SK-N-SH (cell line): ENCODE measurements at regions not wholly inside any gene's neighbourhood (a gene's known extent, or its start where the extent isn't known, plus 50 kb on each side); places are given as distances from the start of the nearest gene placed in this dataset.

ENCODE experiments used
- CTCF ChIA-PET: fragments of 300-600, 350-600 bp; formaldehyde crosslinking; extraction: SDS; loops from one replicate; lab custom pipeline; 2021; lab: Yijun Ruan, JAX
- POLR2A ChIA-PET: fragments of 350-600 bp; sonication (Branson Sonifier 250); formaldehyde crosslinking; extraction: SDS; loops from one replicate; lab custom pipeline; 2020; ENCODE audit warnings: antibody characterized with exemption, inconsistent platforms; lab: Yijun Ruan, JAX
- DNase-seq: peaks from one replicate; pipeline ENCODE4 v3.0.0; 2012
- H2AFZ ChIP-seq: fragments of 200-600 bp; sonication (generic); 2 replicates; pipeline ENCODE4 v1.8.1; 2016; ENCODE audit warnings: antibody characterized with exemption, mild to moderate bottlenecking, low read depth
- H3F3A ChIP-seq: fragments of 200-600 bp; sonication (generic); replicated peaks from 2 replicates; pipeline ENCODE3; 2016; ENCODE audit warnings: antibody characterized with exemption, mild to moderate bottlenecking; ENCODE audit not compliant: insufficient read depth
- H3K27ac ChIP-seq, 2 experiments: fragments of 200-500 bp in 1 of 2; fragments of 200-600 bp in 1 of 2; sonication (Bioruptor generic) in 1 of 2; sonication (generic), shearing (Covaris generic) in 1 of 2; 2 replicates each; pipeline versions ENCODE4 v1.5.1 to v1.6.1; 2014 to 2016; ENCODE audit warnings: low read depth in 2 of 2, inconsistent platforms in 1 of 2, low read length in 1 of 2, mild to moderate bottlenecking in 1 of 2, mixed read lengths in 1 of 2
- H3K27me3 ChIP-seq: fragments of 200-600 bp; sonication (generic), shearing (Covaris generic); 2 replicates; pipeline ENCODE4 v1.6.1; 2016; ENCODE audit warnings: mixed run types; ENCODE audit not compliant: insufficient read depth
- H3K36me3 ChIP-seq, 2 experiments: fragments of 200-500 bp in 1 of 2; fragments of 200-600 bp in 1 of 2; sonication (Bioruptor generic) in 1 of 2; sonication (generic) in 1 of 2; replicated peaks in 1 of 2; 2 replicates each; pipeline versions ENCODE3 to v1.5.1; 2014 to 2016; ENCODE audit warnings: low read length in 1 of 2, mild to moderate bottlenecking in 1 of 2; ENCODE audit not compliant: insufficient read depth in 2 of 2, control insufficient read depth in 1 of 2
- H3K4me1 ChIP-seq, 2 experiments: fragments of 200-500 bp in 1 of 2; fragments of 200-600 bp in 1 of 2; sonication (Bioruptor generic) in 1 of 2; sonication (generic), shearing (Covaris generic) in 1 of 2; 2 replicates each; pipeline versions ENCODE4 v1.5.1 to v1.6.1; 2014 to 2016; ENCODE audit warnings: low read depth in 1 of 2, low read length in 1 of 2, mixed run types in 1 of 2; ENCODE audit not compliant: insufficient read depth in 2 of 2, control insufficient read depth in 1 of 2
- H3K4me2 ChIP-seq: fragments of 200-600 bp; sonication (generic), shearing (Covaris generic); 2 replicates; pipeline ENCODE4 v1.6.1; 2017; ENCODE audit warnings: mixed run types
- H3K4me3 ChIP-seq, 2 experiments: fragments of 200-500 bp in 1 of 2; fragments of 200-600 bp in 1 of 2; sonication (Bioruptor generic) in 1 of 2; sonication (generic), shearing (Covaris generic) in 1 of 2; 2 replicates each; pipeline versions ENCODE4 v1.5.1 to v1.8.1; 2014 to 2016; ENCODE audit warnings: low read depth in 2 of 2, inconsistent platforms in 1 of 2, low read length in 1 of 2, mild to moderate bottlenecking in 1 of 2, mixed read lengths in 1 of 2, moderate library complexity in 1 of 2
- H3K79me2 ChIP-seq: fragments of 200-600 bp; sonication (generic); 2 replicates; pipeline ENCODE4 v1.8.1; 2017; ENCODE audit warnings: mild to moderate bottlenecking; ENCODE audit not compliant: insufficient read depth
- H3K9ac ChIP-seq: fragments of 200-600 bp; sonication (generic); 2 replicates; pipeline ENCODE4 v1.6.1; 2017; ENCODE audit warnings: mixed run types
- H3K9me2 ChIP-seq: fragments of 200-600 bp; sonication (generic); 2 replicates; pipeline ENCODE4 v1.6.1; 2017; ENCODE audit warnings: mixed run types
- H3K9me3 ChIP-seq: fragments of 200-600 bp; sonication (generic); 2 replicates; pipeline ENCODE4 v1.6.1; 2017; ENCODE audit warnings: mixed run types, mild to moderate bottlenecking, moderate library complexity
- H4K20me1 ChIP-seq: fragments of 200-600 bp; sonication (generic); 2 replicates; pipeline ENCODE4 v1.6.1; 2017; ENCODE audit warnings: mild to moderate bottlenecking, mixed run types; ENCODE audit not compliant: insufficient read depth
- FOSL2 ChIP-seq: IDR thresholded peaks from 2 replicates; pipeline ENCODE4 v1.4.0; 2012; ENCODE audit warnings: low read depth, mild to moderate bottlenecking, moderate library complexity, borderline replicate concordance
- FOXM1 ChIP-seq: IDR thresholded peaks from 2 replicates; pipeline ENCODE4 v1.4.0; 2012; ENCODE audit warnings: low read depth, mild to moderate bottlenecking
- GABPA ChIP-seq: IDR thresholded peaks from 2 replicates; pipeline ENCODE4 v1.4.0; 2012; ENCODE audit warnings: low read depth, mild to moderate bottlenecking
- MXI1 ChIP-seq: IDR thresholded peaks from 2 replicates; pipeline ENCODE4 v1.6.1; 2012; ENCODE audit warnings: mild to moderate bottlenecking, low read depth, low read length, improper control_type of control experiment
- POLR2AphosphoS5 ChIP-seq: IDR thresholded peaks from 2 replicates; pipeline ENCODE4 v1.6.1; 2012; ENCODE audit warnings: low read depth, low read length
- RAD21 ChIP-seq: IDR thresholded peaks from 2 replicates; pipeline ENCODE4 v1.6.1; 2012; ENCODE audit warnings: mild to moderate bottlenecking, low read length
- SMC3 ChIP-seq: IDR thresholded peaks from 2 replicates; pipeline ENCODE4 v1.6.1; 2012; ENCODE audit warnings: low read depth, low read length, improper control_type of control experiment
- USF1 ChIP-seq: IDR thresholded peaks from 2 replicates; pipeline ENCODE4 v1.4.0; 2012; ENCODE audit warnings: low read depth, borderline replicate concordance
- USF2 ChIP-seq: fragments of 150-350 bp; IDR thresholded peaks from 2 replicates; pipeline ENCODE4 v1.6.1; 2017; ENCODE audit warnings: antibody characterized with exemption, low read length, low read depth, borderline replicate concordance
- WGBS: methylation state at CpG from one replicate; pipeline ENCODE4 v1.1.6; 2017; ENCODE audit warnings: low lambda C conversion rate; 5-methylcytosine and 5-hydroxymethylcytosine counted together
- TF ChIP-seq, protein P1 (sequence below): fragments of 150-350 bp; IDR thresholded peaks from 2 replicates; pipeline ENCODE4 v1.6.1; 2016; ENCODE audit warnings: mild to moderate bottlenecking, low read depth, low read length

DNA sequence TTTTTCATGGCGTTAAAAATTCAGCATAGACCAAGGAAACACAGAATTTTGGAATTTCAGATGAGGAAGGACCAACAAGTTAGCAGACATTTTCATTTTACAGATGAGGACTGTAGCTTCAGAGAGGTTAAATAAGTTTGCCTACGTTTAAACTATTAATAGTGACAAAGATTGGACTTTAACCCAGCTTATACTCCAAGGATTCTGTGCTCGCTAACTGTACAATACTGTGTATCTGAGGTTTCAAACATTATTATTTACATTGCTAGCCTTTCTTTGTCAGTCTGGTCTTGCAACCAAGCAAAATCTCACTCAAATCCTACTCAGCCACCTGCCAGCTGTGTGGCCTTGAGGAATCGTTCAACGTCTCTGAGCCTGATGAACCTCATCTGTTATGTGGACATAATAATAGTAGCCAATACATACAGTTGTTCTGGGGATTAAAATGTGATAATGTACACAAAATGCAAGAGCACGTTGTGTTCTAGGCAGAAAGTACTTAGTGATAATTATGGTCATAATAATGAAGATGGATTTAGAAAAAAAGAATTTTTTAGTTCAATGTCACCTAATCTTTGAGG is 462.4 kb upstream of the TRIB2 start (continued):
- TF ChIP-seq FOXM1 (no peak), FOSL2 (no peak), SMC3 (no peak), POLR2AphosphoS5 (no peak), USF1 (no peak), RAD21 (no peak), GABPA (no peak)
- TF ChIP-seq, protein P1, sequence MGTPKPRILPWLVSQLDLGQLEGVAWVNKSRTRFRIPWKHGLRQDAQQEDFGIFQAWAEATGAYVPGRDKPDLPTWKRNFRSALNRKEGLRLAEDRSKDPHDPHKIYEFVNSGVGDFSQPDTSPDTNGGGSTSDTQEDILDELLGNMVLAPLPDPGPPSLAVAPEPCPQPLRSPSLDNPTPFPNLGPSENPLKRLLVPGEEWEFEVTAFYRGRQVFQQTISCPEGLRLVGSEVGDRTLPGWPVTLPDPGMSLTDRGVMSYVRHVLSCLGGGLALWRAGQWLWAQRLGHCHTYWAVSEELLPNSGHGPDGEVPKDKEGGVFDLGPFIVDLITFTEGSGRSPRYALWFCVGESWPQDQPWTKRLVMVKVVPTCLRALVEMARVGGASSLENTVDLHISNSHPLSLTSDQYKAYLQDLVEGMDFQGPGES, result no peak

GRCh38 chr2:12256206-12256605 is 460.5 kb upstream of the TRIB2 start:
- Histone ChIP-seq H3K79me2 (no peaks in the 10 kb centered on the region), H3F3A (no peaks in the 10 kb centered on the region), H3K4me3 (no peak overlapping the region), H4K20me1 (no peaks in the 10 kb centered on the region), H3K9ac (no peak overlapping the region), H3K4me2 (no peak overlapping the region), H3K27me3 (no peaks in the 10 kb centered on the region), H3K9me3 (no peaks in the 10 kb centered on the region), H3K4me1 (peaks cover 0 to 7% of the 10 kb centered on the region in 2 experiments; a peak in 2 of 4 replicates), H2AFZ (no peak overlapping the region), H3K9me2 (no peaks in the 10 kb centered on the region), H3K36me3 (no peaks in the 10 kb centered on the region), H3K27ac (no peak overlapping the region)
- DNase-seq, result no peak
- ChIA-PET POLR2A (no interaction called here), CTCF (interaction anchor here (0.9 to 1.2 kb wide), 4 partner anchors 16 to 751 kb away, joined by 3 to 6 read pairs (median 4); no protein-coding TSS in a partner anchor)
- TF ChIP-seq GABPA (no peak), USF2 (no peak)
- 82% methylated on average over 2 of the region's 2 CpGs for whole genome bisulfite sequencing

DNA sequence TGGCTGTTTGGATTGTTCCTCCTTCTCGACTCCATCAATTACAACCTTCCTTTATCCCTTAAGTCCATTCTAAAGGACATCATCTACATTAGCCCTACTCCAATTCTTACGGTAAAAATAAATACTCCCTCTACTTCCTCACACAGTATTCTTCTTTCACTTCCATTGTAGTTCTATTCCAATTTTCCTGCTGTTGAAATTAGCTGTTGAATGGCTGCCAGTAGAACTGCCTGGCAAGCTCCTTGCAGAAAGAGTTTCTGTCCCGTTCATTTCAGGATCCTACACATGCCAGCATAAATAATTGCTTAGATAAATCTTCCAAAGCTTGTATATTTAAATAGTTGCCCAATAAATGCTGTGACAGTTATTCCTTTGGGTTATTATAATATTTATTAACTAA is 459.3 kb upstream of the TRIB2 start:
- no peak overlapping the region for H3K4me3 ChIP-seq
- H3F3A ChIP-seq, result no peaks in the 10 kb centered on the region
- ChIA-PET POLR2A (no interaction called here), CTCF (interaction anchor here (1.2 kb wide), 1 partner anchor 14 kb away, joined by 6 read pairs; no protein-coding TSS in a partner anchor)
- DNase-seq, result no peak
- H4K20me1 ChIP-seq, result no peaks in the 10 kb centered on the region
- no peak for TF ChIP-seq MXI1
- H3K36me3 ChIP-seq, result no peaks in the 10 kb centered on the region
- peaks cover 0 to 5% of the 10 kb centered on the region in 2 experiments; a peak in 1 of 4 replicates for H3K4me1 ChIP-seq
- H3K27me3 ChIP-seq, result no peaks in the 10 kb centered on the region
- WGBS, result 65% methylated on average over 3 of the region's 3 CpGs
- no peaks in the 10 kb centered on the region for H3K79me2 ChIP-seq
- H3K9me3 ChIP-seq, result no peaks in the 10 kb centered on the region
- no peak overlapping the region for H2AFZ ChIP-seq
- H3K27ac ChIP-seq, result no peak overlapping the region
- H3K9me2 ChIP-seq, result no peaks in the 10 kb centered on the region
- H3K9ac ChIP-seq, result no peak overlapping the region
- H3K4me2 ChIP-seq, result no peak overlapping the region
